WTC11 (cell line): ENCODE measurements at regions not wholly inside any gene's neighbourhood (a gene's known extent, or its start where the extent isn't known, plus 50 kb on each side); places are given as distances from the start of the nearest gene placed in this dataset.

Experiments used
- ATAC-seq: fragments of 200-7000 bp; cut with Tn5 transposase; 2 replicates; pipeline ENCODE4 v1.10.0; 2021; ENCODE audit warnings: mild to moderate bottlenecking, moderate library complexity
- CTCF ChIA-PET: fragments of 300-600 bp; sonication (Branson Sonifier 250); formaldehyde crosslinking; loops from one replicate; lab custom pipeline; 2021; ENCODE audit warnings: antibody characterized with exemption; lab: Charles Lee
- POLR2A ChIA-PET: fragments of 350-600 bp; sonication (Branson Sonifier 250); formaldehyde crosslinking; loops from one replicate; lab custom pipeline; 2021; ENCODE audit warnings: antibody characterized with exemption; lab: Charles Lee
- DNase-seq: peaks from one replicate; pipeline ENCODE4 v3.0.0; 2021; ENCODE audit warnings: low spot score
- H3K27ac Mint-ChIP-seq: 2 replicates; pipeline ENCODE4 v1.8.0; 2021; ENCODE audit warnings: mixed read lengths
- H3K27me3 Mint-ChIP-seq: 2 replicates; pipeline ENCODE4 v1.8.0; 2021; ENCODE audit warnings: low read depth, mild to moderate bottlenecking, moderate library complexity, mixed read lengths
- H3K36me3 Mint-ChIP-seq: 2 replicates; pipeline ENCODE4 v1.8.0; 2021; ENCODE audit warnings: mixed read lengths
- H3K4me1 Mint-ChIP-seq: 2 replicates; pipeline ENCODE4 v1.8.0; 2022; ENCODE audit warnings: mixed read lengths
- H3K4me3 Mint-ChIP-seq: 2 replicates; pipeline ENCODE4 v1.8.0; 2021; ENCODE audit warnings: mild to moderate bottlenecking, moderate library complexity, mixed read lengths
- H3K9me3 Mint-ChIP-seq: 2 replicates; pipeline ENCODE4 v1.8.0; 2021; ENCODE audit warnings: mixed read lengths
- ATF1 ChIP-seq: sonication (generic); formaldehyde crosslinking; IDR thresholded peaks from 2 replicates; pipeline ENCODE4 v1.8.1; 2023; ENCODE audit warnings: mild to moderate bottlenecking, moderate library complexity, missing genetic modification reagents
- CREB1 ChIP-seq: sonication (generic); formaldehyde crosslinking; IDR thresholded peaks from 2 replicates; pipeline ENCODE4 v1.8.0; 2023; ENCODE audit warnings: mild to moderate bottlenecking, missing genetic modification reagents
- CREM ChIP-seq: sonication (generic); formaldehyde crosslinking; IDR thresholded peaks from 2 replicates; pipeline ENCODE4 v1.8.1; 2022; ENCODE audit warnings: mild to moderate bottlenecking, missing genetic modification reagents, moderate library complexity
- ESRRA ChIP-seq: sonication (generic); formaldehyde crosslinking; IDR thresholded peaks from 2 replicates; pipeline ENCODE4 v1.8.1; 2022; ENCODE audit warnings: mild to moderate bottlenecking, missing genetic modification reagents, borderline replicate concordance
- FOXJ3 ChIP-seq: sonication (generic); formaldehyde crosslinking; IDR thresholded peaks from 2 replicates; pipeline ENCODE4 v1.9.0; 2021; ENCODE audit warnings: missing genetic modification reagents, mild to moderate bottlenecking, borderline replicate concordance
- FOXK1 ChIP-seq: sonication (generic); formaldehyde crosslinking; IDR thresholded peaks from 2 replicates; pipeline ENCODE4 v1.8.0; 2022; ENCODE audit warnings: mild to moderate bottlenecking, moderate library complexity, missing genetic modification reagents
- GRHL2 ChIP-seq: fragments of 250-450 bp; sonication (Bioruptor Pico); IDR thresholded peaks from 2 replicates; pipeline ENCODE4 v1.8.0; 2022; ENCODE audit warnings: mild to moderate bottlenecking, moderate library complexity; ENCODE audit not compliant: insufficient replicate concordance, severe bottlenecking
- JAZF1 ChIP-seq: fragments of 250-450 bp; sonication (Bioruptor Pico); IDR thresholded peaks from 2 replicates; pipeline ENCODE4 v1.9.0; 2021; ENCODE audit warnings: moderate library complexity, mild to moderate bottlenecking, inconsistent platforms
- KAT7 ChIP-seq: sonication (generic); formaldehyde crosslinking; IDR thresholded peaks from 2 replicates; pipeline ENCODE4 v1.8.1; 2023; ENCODE audit warnings: missing genetic modification reagents, mild to moderate bottlenecking, borderline replicate concordance
- MXD4 ChIP-seq: fragments of 250-450 bp; sonication (Bioruptor Pico); IDR thresholded peaks from 2 replicates; pipeline ENCODE4 v1.8.0; 2021; ENCODE audit warnings: mild to moderate bottlenecking, moderate library complexity, borderline replicate concordance
- MYBL2 ChIP-seq: sonication (generic); formaldehyde crosslinking; IDR thresholded peaks from 2 replicates; pipeline ENCODE4 v1.8.1; 2023; ENCODE audit warnings: mild to moderate bottlenecking, moderate library complexity, missing genetic modification reagents
- NR1H2 ChIP-seq: sonication (generic); formaldehyde crosslinking; IDR thresholded peaks from 2 replicates; pipeline ENCODE4 v1.9.0; 2021; ENCODE audit warnings: mild to moderate bottlenecking, moderate library complexity, missing genetic modification reagents
- RORB ChIP-seq: fragments of 250-450 bp; sonication (Bioruptor Pico); IDR thresholded peaks from 2 replicates; pipeline ENCODE4 v1.9.0; 2021; ENCODE audit warnings: mild to moderate bottlenecking
- SP1 ChIP-seq: sonication (generic); formaldehyde crosslinking; conservative IDR thresholded peaks from 2 replicates; pipeline ENCODE4 v1.8.1; 2022; ENCODE audit warnings: missing genetic modification reagents
- TEAD4 ChIP-seq: sonication (generic); formaldehyde crosslinking; IDR thresholded peaks from 2 replicates; pipeline ENCODE4 v1.8.0; 2022; ENCODE audit warnings: mild to moderate bottlenecking, missing genetic modification reagents
- ZNF263 ChIP-seq: sonication (generic); formaldehyde crosslinking; IDR thresholded peaks from 2 replicates; pipeline ENCODE4 v1.8.1; 2022; ENCODE audit warnings: low read depth, mild to moderate bottlenecking, moderate library complexity, missing genetic modification reagents
- ZNF396 ChIP-seq: fragments of 250-450 bp; sonication (Bioruptor Pico); IDR thresholded peaks from 2 replicates; pipeline ENCODE4 v1.8.0; 2021; ENCODE audit warnings: mild to moderate bottlenecking, moderate library complexity, borderline replicate concordance
- TF ChIP-seq, protein P1 (sequence below): sonication (generic); formaldehyde crosslinking; conservative IDR thresholded peaks from 2 replicates; pipeline ENCODE4 v1.8.1; 2022; ENCODE audit warnings: mild to moderate bottlenecking, missing genetic modification reagents
- TF ChIP-seq, protein P2 (sequence below): sonication (generic); formaldehyde crosslinking; IDR thresholded peaks from 2 replicates; pipeline ENCODE4 v1.8.1; 2023; ENCODE audit warnings: mild to moderate bottlenecking, missing genetic modification reagents, moderate library complexity
- TF ChIP-seq, protein P3 (sequence below): fragments of 250-450 bp; sonication (Bioruptor Pico); IDR thresholded peaks from 2 replicates; pipeline ENCODE4 v1.9.0; 2021; ENCODE audit warnings: mild to moderate bottlenecking
- TF ChIP-seq, protein P4 (sequence below): sonication (generic); formaldehyde crosslinking; conservative IDR thresholded peaks from 2 replicates; pipeline ENCODE4 v1.8.1; 2023; ENCODE audit warnings: mild to moderate bottlenecking, low read depth, missing genetic modification reagents, moderate library complexity
- TF ChIP-seq, protein P5 (sequence below): sonication (generic); formaldehyde crosslinking; IDR thresholded peaks from 2 replicates; pipeline ENCODE4 v1.8.0; 2022; ENCODE audit warnings: mild to moderate bottlenecking, missing genetic modification reagents
- TF ChIP-seq, protein P6 (sequence below): sonication (generic); formaldehyde crosslinking; IDR thresholded peaks from 2 replicates; pipeline ENCODE4 v1.8.0; 2023; ENCODE audit warnings: missing genetic modification reagents, mild to moderate bottlenecking, borderline replicate concordance
- TF ChIP-seq, protein P7 (sequence below): sonication (generic); formaldehyde crosslinking; IDR thresholded peaks from 2 replicates; pipeline ENCODE4 v1.8.1; 2022; ENCODE audit warnings: low read depth, mild to moderate bottlenecking, moderate library complexity, missing genetic modification reagents, borderline replicate concordance

DNA sequence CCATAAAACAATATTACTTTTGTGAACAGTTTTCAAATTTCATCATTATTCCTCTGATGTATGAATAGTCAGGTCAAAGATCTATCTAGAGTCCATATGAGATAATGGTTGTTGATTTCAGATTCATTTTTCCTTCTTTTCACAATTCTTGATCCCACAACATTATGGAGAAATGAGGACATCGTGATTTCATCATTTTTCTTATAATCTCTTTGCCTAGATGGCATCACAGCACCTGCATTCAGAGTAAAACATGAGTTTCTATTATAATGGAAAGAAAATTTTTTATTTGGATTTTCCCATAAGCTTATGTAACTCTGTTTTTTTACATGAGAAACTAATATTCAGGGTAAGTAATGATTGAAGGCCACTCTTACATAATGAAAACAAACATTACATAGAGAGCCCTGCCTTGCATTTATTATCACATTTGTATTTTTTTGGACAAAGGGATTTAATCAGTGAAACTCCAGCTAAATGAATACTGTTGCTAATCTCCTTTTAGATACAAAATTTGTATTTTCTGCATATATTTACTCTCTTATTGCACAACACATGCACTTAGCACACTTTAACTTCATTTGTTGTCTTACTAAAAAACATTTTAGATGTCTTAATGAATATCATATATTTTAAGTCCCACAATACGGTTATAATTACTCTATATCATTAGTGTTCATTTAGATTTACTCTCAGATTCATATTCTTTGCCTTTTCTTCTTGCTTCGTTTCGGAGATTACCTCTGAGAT, 188.4 kb upstream of the KYNU start:
- ATAC-seq: no peak
- DNase-seq: no peak
- Mint-ChIP-seq H3K4me3 (no peak overlapping the region), H3K36me3 (no peaks in the 10 kb centered on the region), H3K27ac (no peak overlapping the region), H3K27me3 (no peaks in the 10 kb centered on the region), H3K4me1 (peaks cover 27% of the 10 kb centered on the region), H3K9me3 (no peaks in the 10 kb centered on the region)
- ChIA-PET POLR2A (no interaction called here), CTCF (no interaction called here)
- no peak for TF ChIP-seq NR1H2
- TF ChIP-seq ESRRA (CRISPR knock-in tag): no peak
- TF ChIP-seq MXD4 (CRISPR knock-in tag): no peak
- TF ChIP-seq, protein P1, sequence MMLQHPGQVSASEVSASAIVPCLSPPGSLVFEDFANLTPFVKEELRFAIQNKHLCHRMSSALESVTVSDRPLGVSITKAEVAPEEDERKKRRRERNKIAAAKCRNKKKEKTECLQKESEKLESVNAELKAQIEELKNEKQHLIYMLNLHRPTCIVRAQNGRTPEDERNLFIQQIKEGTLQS: no peak
- TF ChIP-seq, protein P2, sequence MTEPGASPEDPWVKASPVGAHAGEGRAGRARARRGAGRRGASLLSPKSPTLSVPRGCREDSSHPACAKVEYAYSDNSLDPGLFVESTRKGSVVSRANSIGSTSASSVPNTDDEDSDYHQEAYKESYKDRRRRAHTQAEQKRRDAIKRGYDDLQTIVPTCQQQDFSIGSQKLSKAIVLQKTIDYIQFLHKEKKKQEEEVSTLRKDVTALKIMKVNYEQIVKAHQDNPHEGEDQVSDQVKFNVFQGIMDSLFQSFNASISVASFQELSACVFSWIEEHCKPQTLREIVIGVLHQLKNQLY: no peak
- no peak for TF ChIP-seq JAZF1 (CRISPR knock-in tag)
- TF ChIP-seq, protein P3, sequence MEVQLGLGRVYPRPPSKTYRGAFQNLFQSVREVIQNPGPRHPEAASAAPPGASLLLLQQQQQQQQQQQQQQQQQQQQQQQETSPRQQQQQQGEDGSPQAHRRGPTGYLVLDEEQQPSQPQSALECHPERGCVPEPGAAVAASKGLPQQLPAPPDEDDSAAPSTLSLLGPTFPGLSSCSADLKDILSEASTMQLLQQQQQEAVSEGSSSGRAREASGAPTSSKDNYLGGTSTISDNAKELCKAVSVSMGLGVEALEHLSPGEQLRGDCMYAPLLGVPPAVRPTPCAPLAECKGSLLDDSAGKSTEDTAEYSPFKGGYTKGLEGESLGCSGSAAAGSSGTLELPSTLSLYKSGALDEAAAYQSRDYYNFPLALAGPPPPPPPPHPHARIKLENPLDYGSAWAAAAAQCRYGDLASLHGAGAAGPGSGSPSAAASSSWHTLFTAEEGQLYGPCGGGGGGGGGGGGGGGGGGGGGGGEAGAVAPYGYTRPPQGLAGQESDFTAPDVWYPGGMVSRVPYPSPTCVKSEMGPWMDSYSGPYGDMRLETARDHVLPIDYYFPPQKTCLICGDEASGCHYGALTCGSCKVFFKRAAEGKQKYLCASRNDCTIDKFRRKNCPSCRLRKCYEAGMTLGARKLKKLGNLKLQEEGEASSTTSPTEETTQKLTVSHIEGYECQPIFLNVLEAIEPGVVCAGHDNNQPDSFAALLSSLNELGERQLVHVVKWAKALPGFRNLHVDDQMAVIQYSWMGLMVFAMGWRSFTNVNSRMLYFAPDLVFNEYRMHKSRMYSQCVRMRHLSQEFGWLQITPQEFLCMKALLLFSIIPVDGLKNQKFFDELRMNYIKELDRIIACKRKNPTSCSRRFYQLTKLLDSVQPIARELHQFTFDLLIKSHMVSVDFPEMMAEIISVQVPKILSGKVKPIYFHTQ (CRISPR knock-in tag): no peak
- TF ChIP-seq, protein P4, sequence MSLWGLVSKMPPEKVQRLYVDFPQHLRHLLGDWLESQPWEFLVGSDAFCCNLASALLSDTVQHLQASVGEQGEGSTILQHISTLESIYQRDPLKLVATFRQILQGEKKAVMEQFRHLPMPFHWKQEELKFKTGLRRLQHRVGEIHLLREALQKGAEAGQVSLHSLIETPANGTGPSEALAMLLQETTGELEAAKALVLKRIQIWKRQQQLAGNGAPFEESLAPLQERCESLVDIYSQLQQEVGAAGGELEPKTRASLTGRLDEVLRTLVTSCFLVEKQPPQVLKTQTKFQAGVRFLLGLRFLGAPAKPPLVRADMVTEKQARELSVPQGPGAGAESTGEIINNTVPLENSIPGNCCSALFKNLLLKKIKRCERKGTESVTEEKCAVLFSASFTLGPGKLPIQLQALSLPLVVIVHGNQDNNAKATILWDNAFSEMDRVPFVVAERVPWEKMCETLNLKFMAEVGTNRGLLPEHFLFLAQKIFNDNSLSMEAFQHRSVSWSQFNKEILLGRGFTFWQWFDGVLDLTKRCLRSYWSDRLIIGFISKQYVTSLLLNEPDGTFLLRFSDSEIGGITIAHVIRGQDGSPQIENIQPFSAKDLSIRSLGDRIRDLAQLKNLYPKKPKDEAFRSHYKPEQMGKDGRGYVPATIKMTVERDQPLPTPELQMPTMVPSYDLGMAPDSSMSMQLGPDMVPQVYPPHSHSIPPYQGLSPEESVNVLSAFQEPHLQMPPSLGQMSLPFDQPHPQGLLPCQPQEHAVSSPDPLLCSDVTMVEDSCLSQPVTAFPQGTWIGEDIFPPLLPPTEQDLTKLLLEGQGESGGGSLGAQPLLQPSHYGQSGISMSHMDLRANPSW: no peak
- TF ChIP-seq GRHL2: no peak
- TF ChIP-seq CREB1 (CRISPR knock-in tag): no peak
- TF ChIP-seq, protein P5, sequence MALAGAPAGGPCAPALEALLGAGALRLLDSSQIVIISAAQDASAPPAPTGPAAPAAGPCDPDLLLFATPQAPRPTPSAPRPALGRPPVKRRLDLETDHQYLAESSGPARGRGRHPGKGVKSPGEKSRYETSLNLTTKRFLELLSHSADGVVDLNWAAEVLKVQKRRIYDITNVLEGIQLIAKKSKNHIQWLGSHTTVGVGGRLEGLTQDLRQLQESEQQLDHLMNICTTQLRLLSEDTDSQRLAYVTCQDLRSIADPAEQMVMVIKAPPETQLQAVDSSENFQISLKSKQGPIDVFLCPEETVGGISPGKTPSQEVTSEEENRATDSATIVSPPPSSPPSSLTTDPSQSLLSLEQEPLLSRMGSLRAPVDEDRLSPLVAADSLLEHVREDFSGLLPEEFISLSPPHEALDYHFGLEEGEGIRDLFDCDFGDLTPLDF (CRISPR knock-in tag): no peak
- no peak for TF ChIP-seq FOXJ3
- no peak for TF ChIP-seq ZNF396 (CRISPR knock-in tag)
- no peak for TF ChIP-seq KAT7 (CRISPR knock-in tag)
- no peak for TF ChIP-seq ATF1
- TF ChIP-seq FOXK1 (CRISPR knock-in tag): no peak
- TF ChIP-seq SP1 (CRISPR knock-in tag): no peak

DNA sequence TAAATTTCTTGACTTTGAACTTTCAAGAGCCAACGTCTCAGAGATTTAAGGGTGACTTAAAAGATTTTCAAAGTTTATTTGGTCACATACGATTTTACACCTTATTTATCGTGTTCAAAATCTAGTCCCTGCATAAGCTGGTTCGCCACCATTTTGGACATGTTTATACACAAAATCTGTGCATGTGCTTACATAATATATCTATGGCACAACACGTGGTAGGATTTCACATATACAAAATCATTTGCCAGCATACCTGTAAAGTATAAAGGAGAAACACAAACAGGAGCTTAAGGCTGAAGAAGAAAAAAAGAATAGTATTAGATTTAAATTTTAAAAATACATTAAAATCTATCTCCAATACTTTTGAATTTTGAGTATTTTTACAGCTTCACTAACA, 190.0 kb upstream of the KYNU start:
- ChIA-PET CTCF (no interaction called here), POLR2A (no interaction called here)
- H3K4me1 Mint-ChIP-seq: peaks cover 24% of the 10 kb centered on the region
- H3K27me3 Mint-ChIP-seq: no peaks in the 10 kb centered on the region
- H3K36me3 Mint-ChIP-seq: no peaks in the 10 kb centered on the region
- DNase-seq (no peak), ATAC-seq (no peak)
- no peaks in the 10 kb centered on the region for H3K9me3 Mint-ChIP-seq
- H3K27ac Mint-ChIP-seq: no peak overlapping the region
- no peak overlapping the region for H3K4me3 Mint-ChIP-seq
- TF ChIP-seq, protein P6, sequence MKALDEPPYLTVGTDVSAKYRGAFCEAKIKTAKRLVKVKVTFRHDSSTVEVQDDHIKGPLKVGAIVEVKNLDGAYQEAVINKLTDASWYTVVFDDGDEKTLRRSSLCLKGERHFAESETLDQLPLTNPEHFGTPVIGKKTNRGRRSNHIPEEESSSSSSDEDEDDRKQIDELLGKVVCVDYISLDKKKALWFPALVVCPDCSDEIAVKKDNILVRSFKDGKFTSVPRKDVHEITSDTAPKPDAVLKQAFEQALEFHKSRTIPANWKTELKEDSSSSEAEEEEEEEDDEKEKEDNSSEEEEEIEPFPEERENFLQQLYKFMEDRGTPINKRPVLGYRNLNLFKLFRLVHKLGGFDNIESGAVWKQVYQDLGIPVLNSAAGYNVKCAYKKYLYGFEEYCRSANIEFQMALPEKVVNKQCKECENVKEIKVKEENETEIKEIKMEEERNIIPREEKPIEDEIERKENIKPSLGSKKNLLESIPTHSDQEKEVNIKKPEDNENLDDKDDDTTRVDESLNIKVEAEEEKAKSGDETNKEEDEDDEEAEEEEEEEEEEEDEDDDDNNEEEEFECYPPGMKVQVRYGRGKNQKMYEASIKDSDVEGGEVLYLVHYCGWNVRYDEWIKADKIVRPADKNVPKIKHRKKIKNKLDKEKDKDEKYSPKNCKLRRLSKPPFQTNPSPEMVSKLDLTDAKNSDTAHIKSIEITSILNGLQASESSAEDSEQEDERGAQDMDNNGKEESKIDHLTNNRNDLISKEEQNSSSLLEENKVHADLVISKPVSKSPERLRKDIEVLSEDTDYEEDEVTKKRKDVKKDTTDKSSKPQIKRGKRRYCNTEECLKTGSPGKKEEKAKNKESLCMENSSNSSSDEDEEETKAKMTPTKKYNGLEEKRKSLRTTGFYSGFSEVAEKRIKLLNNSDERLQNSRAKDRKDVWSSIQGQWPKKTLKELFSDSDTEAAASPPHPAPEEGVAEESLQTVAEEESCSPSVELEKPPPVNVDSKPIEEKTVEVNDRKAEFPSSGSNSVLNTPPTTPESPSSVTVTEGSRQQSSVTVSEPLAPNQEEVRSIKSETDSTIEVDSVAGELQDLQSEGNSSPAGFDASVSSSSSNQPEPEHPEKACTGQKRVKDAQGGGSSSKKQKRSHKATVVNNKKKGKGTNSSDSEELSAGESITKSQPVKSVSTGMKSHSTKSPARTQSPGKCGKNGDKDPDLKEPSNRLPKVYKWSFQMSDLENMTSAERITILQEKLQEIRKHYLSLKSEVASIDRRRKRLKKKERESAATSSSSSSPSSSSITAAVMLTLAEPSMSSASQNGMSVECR: no peak
- TF ChIP-seq MYBL2 (no peak), CREM (CRISPR knock-in tag) (no peak), ZNF263 (CRISPR knock-in tag) (no peak), RORB (CRISPR knock-in tag) (no peak), TEAD4 (CRISPR knock-in tag) (no peak)
- TF ChIP-seq, protein P7, sequence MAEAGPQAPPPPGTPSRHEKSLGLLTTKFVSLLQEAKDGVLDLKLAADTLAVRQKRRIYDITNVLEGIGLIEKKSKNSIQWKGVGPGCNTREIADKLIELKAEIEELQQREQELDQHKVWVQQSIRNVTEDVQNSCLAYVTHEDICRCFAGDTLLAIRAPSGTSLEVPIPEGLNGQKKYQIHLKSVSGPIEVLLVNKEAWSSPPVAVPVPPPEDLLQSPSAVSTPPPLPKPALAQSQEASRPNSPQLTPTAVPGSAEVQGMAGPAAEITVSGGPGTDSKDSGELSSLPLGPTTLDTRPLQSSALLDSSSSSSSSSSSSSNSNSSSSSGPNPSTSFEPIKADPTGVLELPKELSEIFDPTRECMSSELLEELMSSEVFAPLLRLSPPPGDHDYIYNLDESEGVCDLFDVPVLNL (CRISPR knock-in tag): no peak
